ENCODE measurements at regions not wholly inside any gene's neighbourhood (a gene's known extent, or its start where the extent isn't known, plus 50 kb on each side); places are given as distances from the start of the nearest gene placed in this dataset.

DNA sequence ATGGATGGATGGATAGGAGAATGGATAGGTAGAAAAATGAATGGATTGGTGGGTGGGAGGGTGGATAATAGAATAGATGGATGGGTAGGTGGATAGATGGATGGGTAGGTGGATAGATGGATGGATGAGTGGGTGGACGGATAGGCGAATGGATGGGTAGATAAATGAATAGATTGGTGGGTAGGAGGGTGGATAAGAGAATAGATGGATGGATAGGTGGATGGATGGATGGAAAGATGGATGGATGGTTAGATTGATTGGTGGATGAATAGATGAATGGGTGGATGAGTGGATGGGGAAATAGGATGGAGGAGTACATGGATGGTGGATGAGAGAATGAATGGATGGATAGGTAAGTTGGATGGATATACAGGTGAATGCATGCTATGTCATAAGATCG, 110.5 kb downstream of the CEBPB start:
- Mint-ChIP-seq H3K4me3 (no peak overlapping the region), H3K9me3 (no peaks in the 10 kb centered on the region), H3K36me3 (ENCODE audit: low read depth) (no peaks in the 10 kb centered on the region), H3K27ac (no peak overlapping the region), H3K4me1 (ENCODE audit: low read depth) (peaks cover 58% of the 10 kb centered on the region), H3K27me3 (ENCODE audit: insufficient read depth) (peaks cover 8% of the 10 kb centered on the region)
- TF ChIP-seq, protein P1, sequence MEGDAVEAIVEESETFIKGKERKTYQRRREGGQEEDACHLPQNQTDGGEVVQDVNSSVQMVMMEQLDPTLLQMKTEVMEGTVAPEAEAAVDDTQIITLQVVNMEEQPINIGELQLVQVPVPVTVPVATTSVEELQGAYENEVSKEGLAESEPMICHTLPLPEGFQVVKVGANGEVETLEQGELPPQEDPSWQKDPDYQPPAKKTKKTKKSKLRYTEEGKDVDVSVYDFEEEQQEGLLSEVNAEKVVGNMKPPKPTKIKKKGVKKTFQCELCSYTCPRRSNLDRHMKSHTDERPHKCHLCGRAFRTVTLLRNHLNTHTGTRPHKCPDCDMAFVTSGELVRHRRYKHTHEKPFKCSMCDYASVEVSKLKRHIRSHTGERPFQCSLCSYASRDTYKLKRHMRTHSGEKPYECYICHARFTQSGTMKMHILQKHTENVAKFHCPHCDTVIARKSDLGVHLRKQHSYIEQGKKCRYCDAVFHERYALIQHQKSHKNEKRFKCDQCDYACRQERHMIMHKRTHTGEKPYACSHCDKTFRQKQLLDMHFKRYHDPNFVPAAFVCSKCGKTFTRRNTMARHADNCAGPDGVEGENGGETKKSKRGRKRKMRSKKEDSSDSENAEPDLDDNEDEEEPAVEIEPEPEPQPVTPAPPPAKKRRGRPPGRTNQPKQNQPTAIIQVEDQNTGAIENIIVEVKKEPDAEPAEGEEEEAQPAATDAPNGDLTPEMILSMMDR (IDR thresholded peaks at IDR 0.05), result no peak
- no peak for DNase-seq

DNA sequence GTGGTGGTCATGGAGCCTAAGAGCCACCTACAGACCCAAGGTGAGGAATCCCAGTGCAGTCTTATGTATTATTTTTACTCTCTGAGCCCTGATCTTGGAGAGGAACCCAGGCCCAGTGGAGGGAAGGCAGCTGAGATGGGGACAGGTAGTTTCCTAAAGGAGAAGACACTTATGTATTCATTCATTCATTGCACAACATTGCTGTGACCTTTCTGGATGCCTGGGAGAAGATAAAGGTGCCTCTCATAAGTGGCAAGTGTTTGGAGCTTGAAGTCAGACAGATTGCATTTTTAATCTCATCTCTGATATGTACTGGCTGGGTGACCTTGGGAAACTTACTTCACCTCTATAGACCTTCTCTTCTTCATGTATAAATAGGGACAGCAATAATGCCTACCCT, 111.1 kb downstream of the CEBPB start:
- no peak overlapping the region for H3K27ac Mint-ChIP-seq
- no peak overlapping the region for H3K4me3 Mint-ChIP-seq
- TF ChIP-seq, protein P1 (IDR thresholded peaks at IDR 0.05), result no peak
- H3K36me3 Mint-ChIP-seq (ENCODE audit: low read depth), result no peaks in the 10 kb centered on the region
- peaks cover 8% of the 10 kb centered on the region for H3K27me3 Mint-ChIP-seq (ENCODE audit: insufficient read depth)
- no peaks in the 10 kb centered on the region for H3K9me3 Mint-ChIP-seq
- H3K4me1 Mint-ChIP-seq (ENCODE audit: low read depth), result peaks cover 63% of the 10 kb centered on the region
- no peak for DNase-seq

DNA sequence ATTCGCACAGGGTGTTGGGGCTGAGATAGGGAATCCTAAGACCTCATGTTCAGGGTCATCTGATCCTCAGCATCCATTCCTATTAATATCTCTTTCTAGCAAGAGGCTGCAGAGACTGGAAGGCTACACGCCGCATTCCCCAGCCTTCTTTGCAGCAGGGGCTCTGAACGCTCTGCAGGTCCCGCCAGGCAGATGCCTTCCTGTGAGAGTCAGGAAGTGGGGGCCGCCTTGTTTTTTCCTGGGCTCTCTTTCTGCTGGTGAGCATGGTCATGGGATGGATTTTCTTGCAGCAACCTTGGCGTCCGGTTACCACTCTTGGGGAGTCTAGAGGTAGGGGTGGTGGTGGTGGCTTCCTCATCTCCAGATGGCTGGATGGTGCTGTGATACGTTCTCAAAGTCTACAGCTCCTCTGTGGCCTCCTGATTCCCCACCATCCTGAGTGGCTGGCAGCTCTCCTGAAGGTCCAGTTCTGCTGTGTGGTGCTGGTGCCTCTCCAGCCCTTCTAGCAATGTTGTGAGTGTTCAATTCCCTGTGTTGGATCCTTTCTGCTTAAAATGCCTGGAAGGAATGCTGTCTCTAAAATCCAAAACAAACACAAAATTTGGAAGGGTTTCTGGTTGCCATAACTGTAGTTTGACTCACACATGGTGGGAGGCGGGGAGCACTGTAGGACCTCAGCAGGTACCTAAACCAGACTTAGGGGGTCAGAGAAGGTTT, 111.9 kb downstream of the CEBPB start:
- Mint-ChIP-seq H3K4me3 (no peak overlapping the region), H3K27me3 (ENCODE audit: insufficient read depth) (peaks cover 8% of the 10 kb centered on the region), H3K36me3 (ENCODE audit: low read depth) (no peaks in the 10 kb centered on the region), H3K27ac (peak overlapping the region; percentile 70), H3K4me1 (ENCODE audit: low read depth) (peaks cover 68% of the 10 kb centered on the region), H3K9me3 (no peaks in the 10 kb centered on the region)
- no peak for DNase-seq
- TF ChIP-seq, protein P1 (IDR thresholded peaks at IDR 0.05), result no peak

DNA sequence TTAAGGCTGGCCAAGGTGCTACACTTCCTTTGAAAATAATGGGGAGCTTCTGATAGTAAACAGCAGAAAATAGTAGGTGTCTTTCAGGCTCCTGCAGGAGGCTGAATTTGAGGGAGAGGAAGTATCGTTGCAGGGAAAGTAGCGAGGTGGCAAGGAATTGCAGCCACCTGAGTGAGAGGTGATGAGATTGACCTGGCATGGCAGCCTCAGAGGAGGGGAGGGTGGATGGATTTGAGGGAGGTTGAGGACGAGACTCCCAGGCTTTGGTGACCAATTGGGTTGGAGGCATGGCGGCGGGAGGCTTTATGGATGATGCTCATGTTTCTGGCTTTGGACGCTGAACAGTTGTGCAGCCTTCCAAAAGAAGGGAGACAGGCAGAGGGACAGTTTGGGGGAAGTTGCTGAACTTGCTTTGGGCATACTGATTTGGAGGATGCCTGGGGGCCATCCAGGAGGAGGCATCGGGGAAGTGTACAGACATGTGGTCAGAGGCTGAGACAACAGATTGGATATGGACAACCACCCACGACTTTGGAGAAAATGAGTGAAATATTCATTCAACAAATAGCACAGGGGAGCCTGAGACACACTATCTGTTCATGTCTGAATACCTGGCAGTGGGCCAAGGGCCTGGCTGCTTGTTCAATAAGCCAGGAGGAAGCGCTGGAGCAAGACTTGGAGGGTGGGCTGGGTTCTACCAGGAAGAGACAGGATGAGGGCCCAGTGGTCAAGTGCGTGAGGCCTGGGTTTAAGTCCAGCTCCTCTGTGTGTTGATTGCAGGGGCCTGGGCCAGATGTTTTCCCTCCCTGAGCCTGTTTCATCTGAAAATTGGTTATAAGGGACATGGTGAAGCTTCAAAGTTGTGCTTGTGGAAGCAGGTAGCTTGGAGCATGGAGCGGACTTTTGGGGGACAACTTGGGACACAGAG, 113.2 kb downstream of the CEBPB start:
- peak; percentile 32 for DNase-seq
- peak overlapping the region; percentile 82 for H3K4me3 Mint-ChIP-seq
- TF ChIP-seq, protein P1 (IDR thresholded peaks at IDR 0.05), result no peak

DNA sequence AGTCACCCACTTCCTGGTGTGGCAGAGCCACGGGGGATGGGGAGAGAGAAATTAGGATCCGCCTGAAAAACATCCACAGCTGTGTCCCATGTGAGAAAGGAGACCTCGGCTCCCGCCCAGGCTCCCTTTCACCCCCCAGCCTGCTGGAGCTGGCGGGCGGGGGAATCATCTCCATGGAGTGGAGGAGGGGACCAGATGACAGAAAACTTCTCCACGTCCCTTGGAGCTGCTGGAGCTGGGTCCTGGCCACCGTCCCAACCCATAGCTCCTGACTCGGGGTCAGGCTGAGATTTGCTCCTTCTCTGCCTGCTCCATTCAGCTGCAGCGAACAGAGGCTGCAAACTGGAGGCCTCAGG, 113.8 kb downstream of the CEBPB start:
- peak; percentile 41 for DNase-seq
- Mint-ChIP-seq H3K4me3 (peak overlapping the region; percentile 82), H3K27ac (peak overlapping the region; percentile 100), H3K4me1 (ENCODE audit: low read depth) (peaks cover 76% of the 10 kb centered on the region), H3K27me3 (ENCODE audit: insufficient read depth) (peaks cover 6% of the 10 kb centered on the region; the same call in 1 of the 2 replicates), H3K36me3 (ENCODE audit: low read depth) (no peaks in the 10 kb centered on the region), H3K9me3 (no peaks in the 10 kb centered on the region)
- TF ChIP-seq, protein P1 (IDR thresholded peaks at IDR 0.05), result no peak

More for the DNA sequence above, 113.2 kb downstream of the CEBPB start:
- Mint-ChIP-seq H3K27ac (peak overlapping the region; percentile 100), H3K36me3 (ENCODE audit: low read depth) (no peaks in the 10 kb centered on the region), H3K27me3 (ENCODE audit: insufficient read depth) (peaks cover 6% of the 10 kb centered on the region; the same call in 1 of the 2 replicates), H3K9me3 (no peaks in the 10 kb centered on the region), H3K4me1 (ENCODE audit: low read depth) (peaks cover 69% of the 10 kb centered on the region)

Measured in HFFc6 (cell line).